A549 (cell line): ENCODE measurements at regions not wholly inside any gene's neighbourhood (a gene's known extent, or its start where the extent isn't known, plus 50 kb on each side); places are given as distances from the start of the nearest gene placed in this dataset.

Experiments used
- ATAC-seq, 2 experiments: fragments of 200-7000 bp in 1 of 2; fragments of >200 bp in 1 of 2; cut with Nextera tagmentation in 1 of 2; cut with Tn5 transposase in 1 of 2; 3 replicates each; pipeline versions ENCODE4 v1.8.0 to v1.9.1; 2018 to 2020; ENCODE audit warnings: mild to moderate bottlenecking in 1 of 2, moderate library complexity in 1 of 2
- CTCF ChIA-PET: fragments of 300-600 bp; sonication (Branson Sonifier 250); formaldehyde crosslinking; extraction: SDS; loops from one replicate; lab custom pipeline; 2021; ENCODE audit warnings: antibody characterized with exemption, inconsistent platforms; lab: Yijun Ruan, JAX
- POLR2A ChIA-PET: fragments of 350-600 bp; formaldehyde crosslinking; extraction: SDS; loops from one replicate; lab custom pipeline; 2021; ENCODE audit warnings: antibody characterized with exemption, inconsistent platforms; lab: Yijun Ruan, JAX
- DNase-seq, 2 experiments: peaks; one replicate each; pipeline versions ENCODE4 v3.0.0 to v3.0.0-alpha.2; 2011 to 2016; ENCODE audit warnings: low read depth in 1 of 2, low spot score in 1 of 2
- FAIRE-seq: peaks from 2 replicates; lab custom pipeline; 2011; peaks lifted over from hg19 to GRCh38; lab: Jason Lieb, UNC
- H3K27ac ChIP-seq, 2 experiments: fragments of >200 bp; sonication (Bioruptor Twin); formaldehyde crosslinking; 3 replicates each; pipeline ENCODE4 v1.5.1; 2016 to 2017
- H3K4me1 ChIP-seq: fragments of >200 bp; sonication (Bioruptor Twin); formaldehyde crosslinking; 3 replicates; pipeline ENCODE4 v1.6.1; 2016
- H3K4me2 ChIP-seq: fragments of >200 bp; sonication (Bioruptor Twin); formaldehyde crosslinking; 3 replicates; pipeline ENCODE4 v1.6.1; 2016
- H3K4me3 ChIP-seq: fragments of >200 bp; sonication (Bioruptor Twin); formaldehyde crosslinking; 3 replicates; pipeline ENCODE4 v1.5.1; 2016
- H3K9me3 ChIP-seq: fragments of >200 bp; sonication (Bioruptor Twin); formaldehyde crosslinking; 3 replicates; pipeline ENCODE4 v1.6.1; 2016
- BHLHE40 ChIP-seq: IDR thresholded peaks from 2 replicates; pipeline ENCODE4 v1.6.1; 2012; ENCODE audit warnings: low read depth, low read length, inconsistent platforms
- CBX2 ChIP-seq: fragments of 200-600 bp; sonication (generic); IDR thresholded peaks from 2 replicates; pipeline ENCODE4 v1.6.1; 2016; ENCODE audit warnings: low read depth, mild to moderate bottlenecking, borderline replicate concordance
- CEBPB ChIP-seq, 2 experiments: fragments of >200 bp in 1 of 2; sonication (Bioruptor Twin) in 1 of 2; formaldehyde crosslinking in 1 of 2; IDR thresholded peaks; 2 replicates each; pipeline ENCODE4 v1.6.1; 2012 to 2016
- EHMT2 ChIP-seq: fragments of 200-600 bp; sonication (generic); IDR thresholded peaks from 2 replicates; pipeline ENCODE4 v1.6.1; 2016; ENCODE audit warnings: antibody characterized with exemption, low read depth, mild to moderate bottlenecking, moderate library complexity
- ESRRA ChIP-seq: fragments of 150-350 bp; IDR thresholded peaks from 2 replicates; pipeline ENCODE4 v1.6.1; 2014; ENCODE audit warnings: mild to moderate bottlenecking, low read length, borderline replicate concordance
- HOXB13 ChIP-seq: fragments of 250-450 bp; sonication (Bioruptor Pico); IDR thresholded peaks from 2 replicates; pipeline ENCODE4 v1.5.0; 2020; ENCODE audit warnings: low read depth, mild to moderate bottlenecking, moderate library complexity
- JUN ChIP-seq, 2 experiments: fragments of >200 bp; sonication (Bioruptor Twin); formaldehyde crosslinking; IDR thresholded peaks; 2 replicates in 1 of 2; 3 replicates in 1 of 2; pipeline ENCODE4 v1.6.1; 2016 to 2017
- MYC ChIP-seq: IDR thresholded peaks from 2 replicates; pipeline ENCODE4 v1.6.1; 2012; ENCODE audit warnings: mild to moderate bottlenecking, inconsistent platforms, low read length, improper control_type of control experiment, borderline replicate concordance
- NFE2L2 ChIP-seq: fragments of 150-350 bp; conservative IDR thresholded peaks from 2 replicates; pipeline ENCODE4 v1.6.1; 2014; ENCODE audit warnings: low read length
- NPAS2 ChIP-seq: fragments of 250-450 bp; sonication (Bioruptor Pico); IDR thresholded peaks from 2 replicates; pipeline ENCODE4 v1.8.0; 2022; ENCODE audit warnings: mild to moderate bottlenecking, moderate library complexity, borderline replicate concordance
- POLR2A ChIP-seq: IDR thresholded peaks from 2 replicates; pipeline ENCODE4 v1.6.1; 2012; ENCODE audit warnings: mild to moderate bottlenecking, low read length
- RFX5 ChIP-seq: fragments of 450-650 bp; IDR thresholded peaks from 2 replicates; pipeline ENCODE4 v1.7.1; 2014; ENCODE audit warnings: antibody characterized with exemption, mild to moderate bottlenecking, moderate library complexity
- RNF2 ChIP-seq: fragments of 200-600 bp; sonication (generic); IDR thresholded peaks from 2 replicates; pipeline ENCODE4 v1.6.1; 2016; ENCODE audit warnings: low read depth, mild to moderate bottlenecking, antibody characterized with exemption, moderate library complexity, borderline replicate concordance
- ZSCAN20 ChIP-seq: fragments of 250-450 bp; sonication (Bioruptor Pico); IDR thresholded peaks from 2 replicates; pipeline ENCODE4 v1.8.0; 2022; ENCODE audit warnings: mild to moderate bottlenecking, moderate library complexity
- WGBS: methylation state at CpG from one replicate; pipeline ENCODE4 v1.1.6; 2017; ENCODE audit errors: missing lambda C conversion rate; 5-methylcytosine and 5-hydroxymethylcytosine counted together
- TF ChIP-seq, protein P1 (sequence below): fragments of 150-350 bp; IDR thresholded peaks from 2 replicates; pipeline ENCODE4 v1.6.1; 2014; ENCODE audit warnings: low read depth, mild to moderate bottlenecking, low read length
- TF ChIP-seq, protein P2 (sequence below): fragments of 250-450 bp; sonication (Bioruptor Pico); IDR thresholded peaks from 2 replicates; pipeline ENCODE4 v1.5.0; 2021; ENCODE audit warnings: mild to moderate bottlenecking, moderate library complexity, borderline replicate concordance

- FAIRE-seq (no peak), DNase-seq (no peak), ATAC-seq (no peak)
- ChIA-PET CTCF (no interaction called here), POLR2A (no interaction called here)
- Histone ChIP-seq H3K9me3 (no peaks in the 10 kb centered on the region; the same call in 2 of the 3 replicates), H3K27ac (no peak overlapping the region), H3K4me3 (no peak overlapping the region), H3K4me1 (no peaks in the 10 kb centered on the region), H3K4me2 (no peak overlapping the region)
- no peak for TF ChIP-seq NPAS2 (CRISPR knock-in tag)
- no peak for TF ChIP-seq EHMT2
- no peak for TF ChIP-seq MYC
- no peak for TF ChIP-seq HOXB13 (CRISPR knock-in tag)
- no peak for TF ChIP-seq ESRRA
- WGBS, result 78% methylated on average over 6 of the region's 6 CpGs
These were observed 1509.5 kb downstream of the BRD1 start for GRCh38 chr22:48318173-48318572.

- no peak for TF ChIP-seq RNF2
- ATAC-seq (0 out of 6 replicates have a peak, but pooled peaks of 1 of the 2 experiments have one; percentile 21), FAIRE-seq (no peak), DNase-seq (no peak)
- CTCF ChIA-PET, result interaction anchor here (1.3 kb wide), 1 partner anchor 10 kb away, joined by 3 read pairs; no protein-coding TSS in a partner anchor
- Histone ChIP-seq H3K27ac (no peak overlapping the region), H3K4me2 (no peak overlapping the region), H3K4me1 (no peaks in the 10 kb centered on the region), H3K9me3 (peaks cover 4% of the 10 kb centered on the region; the same call in 1 of the 3 replicates), H3K4me3 (no peak overlapping the region)
- 82% methylated on average over 11 of the region's 19 CpGs for WGBS
- POLR2A ChIA-PET, result no interaction called here
These were observed 1511.1 kb downstream of the BRD1 start for GRCh38 chr22:48316257-48317250.

DNA sequence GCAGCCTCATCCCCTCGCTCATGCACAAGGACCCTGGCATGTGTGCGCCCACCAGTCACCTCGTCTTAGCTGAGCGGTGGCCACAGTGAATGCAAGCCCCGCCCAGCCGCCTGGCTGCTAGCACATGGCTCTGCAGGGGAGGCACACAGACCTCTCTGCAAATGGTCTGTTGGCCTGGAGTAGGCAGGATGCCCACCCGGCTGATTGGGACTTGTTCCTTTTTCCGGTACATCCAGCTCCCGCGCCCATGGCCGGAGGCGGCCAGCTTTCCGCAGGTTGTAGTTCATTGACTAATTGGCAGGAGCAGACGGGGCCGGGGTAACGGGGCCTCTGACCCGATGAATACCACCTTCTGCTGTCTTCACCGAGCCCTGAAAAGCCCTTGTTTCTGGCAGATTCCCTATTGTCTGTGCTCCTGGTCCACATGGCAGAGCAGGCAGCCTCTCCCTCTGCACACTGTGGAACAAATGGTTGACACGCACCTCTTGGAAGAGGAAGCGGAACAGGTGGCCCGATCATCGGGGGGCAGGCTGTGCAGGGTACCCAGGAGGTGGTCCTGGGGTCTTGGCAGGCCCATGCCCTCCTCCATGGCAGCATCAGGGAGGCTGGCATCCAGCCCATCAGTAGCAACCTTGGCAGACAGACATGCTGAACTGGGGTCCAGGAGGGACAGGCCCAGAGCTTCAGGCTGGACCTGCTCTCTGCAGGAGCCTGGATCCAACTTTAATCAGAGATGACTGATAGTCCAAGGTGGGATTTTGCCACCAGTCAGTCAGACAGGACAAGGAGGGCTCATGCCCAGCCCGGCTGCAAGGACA lies 1512.0 kb downstream of the BRD1 start:
- 88% methylated on average over 12 of the region's 23 CpGs for WGBS

DNA sequence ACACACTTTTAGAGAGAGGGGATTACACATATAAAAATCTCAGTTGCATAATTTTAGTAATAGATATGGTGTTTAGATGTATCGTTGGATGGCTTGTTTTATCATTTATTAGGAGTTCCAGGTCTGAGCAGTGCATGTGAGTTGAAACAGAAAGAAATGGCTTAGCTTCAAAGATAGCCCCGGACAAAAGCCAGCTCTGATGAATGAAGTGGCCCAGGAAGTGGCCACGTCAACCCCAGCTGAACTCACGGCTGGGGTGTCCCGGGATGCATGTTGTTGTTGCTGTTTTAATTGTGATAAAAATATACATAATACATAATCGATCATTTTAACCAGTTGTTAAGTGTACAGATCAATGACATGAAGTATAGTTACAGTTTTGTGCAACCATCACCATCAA lies 1513.6 kb downstream of the BRD1 start:
- WGBS, result 39% methylated on average over 6 of the region's 6 CpGs
- H3K4me1 ChIP-seq, result no peaks in the 10 kb centered on the region
- CTCF ChIA-PET, result no interaction called here
- DNase-seq (no peak), ATAC-seq (no peak), FAIRE-seq (no peak)
- H3K27ac ChIP-seq, result no peak overlapping the region
- H3K4me3 ChIP-seq, result no peak overlapping the region
- peaks cover 4% of the 10 kb centered on the region; the same call in 2 of the 3 replicates for H3K9me3 ChIP-seq
- no peak for TF ChIP-seq POLR2A
- TF ChIP-seq JUN (IDR thresholded peaks at IDR 0.05), result no peak
- TF ChIP-seq, protein P1, sequence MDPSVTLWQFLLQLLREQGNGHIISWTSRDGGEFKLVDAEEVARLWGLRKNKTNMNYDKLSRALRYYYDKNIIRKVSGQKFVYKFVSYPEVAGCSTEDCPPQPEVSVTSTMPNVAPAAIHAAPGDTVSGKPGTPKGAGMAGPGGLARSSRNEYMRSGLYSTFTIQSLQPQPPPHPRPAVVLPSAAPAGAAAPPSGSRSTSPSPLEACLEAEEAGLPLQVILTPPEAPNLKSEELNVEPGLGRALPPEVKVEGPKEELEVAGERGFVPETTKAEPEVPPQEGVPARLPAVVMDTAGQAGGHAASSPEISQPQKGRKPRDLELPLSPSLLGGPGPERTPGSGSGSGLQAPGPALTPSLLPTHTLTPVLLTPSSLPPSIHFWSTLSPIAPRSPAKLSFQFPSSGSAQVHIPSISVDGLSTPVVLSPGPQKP, result no peak
- TF ChIP-seq, protein P2, sequence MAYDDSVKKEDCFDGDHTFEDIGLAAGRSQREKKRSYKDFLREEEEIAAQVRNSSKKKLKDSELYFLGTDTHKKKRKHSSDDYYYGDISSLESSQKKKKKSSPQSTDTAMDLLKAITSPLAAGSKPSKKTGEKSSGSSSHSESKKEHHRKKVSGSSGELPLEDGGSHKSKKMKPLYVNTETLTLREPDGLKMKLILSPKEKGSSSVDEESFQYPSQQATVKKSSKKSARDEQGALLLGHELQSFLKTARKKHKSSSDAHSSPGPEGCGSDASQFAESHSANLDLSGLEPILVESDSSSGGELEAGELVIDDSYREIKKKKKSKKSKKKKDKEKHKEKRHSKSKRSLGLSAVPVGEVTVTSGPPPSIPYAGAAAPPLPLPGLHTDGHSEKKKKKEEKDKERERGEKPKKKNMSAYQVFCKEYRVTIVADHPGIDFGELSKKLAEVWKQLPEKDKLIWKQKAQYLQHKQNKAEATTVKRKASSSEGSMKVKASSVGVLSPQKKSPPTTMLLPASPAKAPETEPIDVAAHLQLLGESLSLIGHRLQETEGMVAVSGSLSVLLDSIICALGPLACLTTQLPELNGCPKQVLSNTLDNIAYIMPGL (CRISPR knock-in tag), result no peak
- TF ChIP-seq RFX5, result no peak
- TF ChIP-seq HOXB13 (CRISPR knock-in tag), result no peak
- TF ChIP-seq ZSCAN20 (CRISPR knock-in tag), result no peak
- TF ChIP-seq, all 56 proteins: peak for 0
- no peak overlapping the region for H3K4me2 ChIP-seq
- POLR2A ChIA-PET, result no interaction called here

More for the DNA sequence above, 1512.0 kb downstream of the BRD1 start:
- Histone ChIP-seq H3K27ac (no peak overlapping the region), H3K4me2 (no peak overlapping the region), H3K4me1 (no peaks in the 10 kb centered on the region), H3K9me3 (peaks cover 4% of the 10 kb centered on the region; the same call in 2 of the 3 replicates), H3K4me3 (no peak overlapping the region)
- ATAC-seq, result no peak
- ChIA-PET POLR2A (no interaction called here), CTCF (interaction anchor here (1.3 kb wide), 1 partner anchor 11 kb away, joined by 3 read pairs; no protein-coding TSS in a partner anchor)
- FAIRE-seq, result no peak
- TF ChIP-seq NFE2L2, result no peak
- no peak for TF ChIP-seq BHLHE40
- TF ChIP-seq CEBPB (IDR thresholded peaks at IDR 0.05), result no peak
- TF ChIP-seq CBX2, result no peak
- no peak for DNase-seq
